CD4-positive, alpha-beta memory T cell (primary cell): ENCODE measurements at regions not wholly inside any gene's neighbourhood (a gene's known extent, or its start where the extent isn't known, plus 50 kb on each side); places are given as distances from the start of the nearest gene placed in this dataset.

Experiments
- CTCF ChIA-PET: fragments of 350-600 bp; sonication (Branson Sonifier 250); formaldehyde crosslinking; loops from one replicate; lab custom pipeline; 2021; ENCODE audit warnings: inconsistent platforms; ENCODE audit not compliant: partially characterized antibody; lab: Charles Lee
- POLR2A ChIA-PET: fragments of 350-600 bp; sonication (Branson Sonifier 250); formaldehyde crosslinking; loops from one replicate; lab custom pipeline; 2021; ENCODE audit not compliant: partially characterized antibody; lab: Charles Lee
- DNase-seq, 5 donors: peaks; one replicate each; pipeline versions ENCODE4 v3.0.0 to v3.0.0-alpha.2; 2020 to 2022; ENCODE audit warnings: mixed read lengths in 1 of 5
- H3K27ac ChIP-seq: one replicate; pipeline ENCODE4 v1.7.0; 2013; ENCODE audit warnings: low read depth, low read length
- H3K27me3 ChIP-seq: 2 replicates; pipeline ENCODE4 v1.7.0; 2013; ENCODE audit warnings: mild to moderate bottlenecking, low read length, moderate library complexity; ENCODE audit not compliant: insufficient read depth
- H3K36me3 ChIP-seq: 2 replicates; pipeline ENCODE4 v1.7.0; 2013; ENCODE audit warnings: mild to moderate bottlenecking, low read length, moderate library complexity; ENCODE audit not compliant: insufficient read depth
- H3K4me1 ChIP-seq: 2 replicates; pipeline ENCODE4 v1.7.0; 2013; ENCODE audit warnings: mild to moderate bottlenecking, low read length, moderate library complexity; ENCODE audit not compliant: insufficient read depth
- H3K4me3 ChIP-seq, 2 donors: one replicate each; pipeline ENCODE4 v1.7.0; 2013; ENCODE audit warnings: low read length in 2 of 2, mild to moderate bottlenecking in 1 of 2
- H3K9me3 ChIP-seq, 2 donors: one replicate each; pipeline ENCODE4 v1.7.0; 2013; ENCODE audit warnings: low read length in 2 of 2, control low read depth in 1 of 2; ENCODE audit not compliant: control insufficient read depth in 1 of 2
- H3K27ac Mint-ChIP-seq, 7 donors: one replicate each; pipeline ENCODE4 v1.8.0; 2020 to 2021; ENCODE audit warnings: mixed read lengths in 7 of 7, mild to moderate bottlenecking in 6 of 7, inconsistent platforms in 3 of 7, moderate library complexity in 3 of 7
- H3K27me3 Mint-ChIP-seq, 2 donors: one replicate each; pipeline ENCODE4 v1.8.0; 2020 to 2021; ENCODE audit warnings: mixed read lengths in 2 of 2
- H3K36me3 Mint-ChIP-seq, 2 donors: one replicate each; pipeline ENCODE4 v1.8.0; 2020 to 2021; ENCODE audit warnings: mixed read lengths in 2 of 2, inconsistent platforms in 1 of 2, mild to moderate bottlenecking in 1 of 2
- H3K4me1 Mint-ChIP-seq, 4 donors: one replicate each; pipeline ENCODE4 v1.8.0; 2020 to 2021; ENCODE audit warnings: mixed read lengths in 4 of 4, mild to moderate bottlenecking in 1 of 4
- H3K4me3 Mint-ChIP-seq, 8 donors: one replicate each; pipeline ENCODE4 v1.8.0; 2020 to 2021; ENCODE audit warnings: mixed read lengths in 8 of 8, mild to moderate bottlenecking in 7 of 8, moderate library complexity in 6 of 8, inconsistent platforms in 3 of 8
- H3K9me3 Mint-ChIP-seq, 8 donors: one replicate each; pipeline ENCODE4 v1.8.0; 2020 to 2021; ENCODE audit warnings: mixed read lengths in 8 of 8, mild to moderate bottlenecking in 5 of 8, inconsistent platforms in 3 of 8, moderate library complexity in 1 of 8
- intact Hi-C: fragments of 100-400 bp; cut with micrococcal nuclease; formaldehyde crosslinking; loops from one replicate; pipeline ENCODE4 v1.15.1; 2023

DNA sequence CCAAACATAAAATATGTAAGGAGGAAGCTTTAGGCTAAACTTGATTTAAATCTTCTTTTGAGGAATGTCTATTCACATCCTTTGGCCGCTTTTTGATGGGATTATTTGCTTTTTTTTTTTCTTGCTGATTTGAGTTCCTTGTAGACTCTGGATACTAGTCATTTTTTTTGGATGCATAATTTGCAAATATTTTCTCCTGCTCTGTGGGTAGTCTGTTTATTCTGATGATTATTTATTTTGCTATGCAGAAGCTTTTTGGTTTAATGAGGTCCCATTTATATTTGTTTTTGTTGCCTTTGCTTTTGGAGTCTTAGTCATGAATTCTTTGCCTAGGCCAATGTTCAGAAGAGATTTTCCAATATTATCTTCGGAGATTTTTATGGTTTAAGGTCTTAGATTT lies 144.9 kb downstream of the MAGEC2 start:
- Mint-ChIP-seq H3K27me3 (no peaks in the 10 kb centered on the region), H3K36me3 (no peaks in the 10 kb centered on the region), H3K9me3 (peaks cover 0 to 5% (median under 1%) of the 10 kb centered on the region in 8 donors), H3K27ac (no peak overlapping the region), H3K4me1 (no peaks in the 10 kb centered on the region), H3K4me3 (no peak overlapping the region)
- ChIA-PET POLR2A (no interaction called here), CTCF (no interaction called here)
- Histone ChIP-seq H3K36me3 (no peaks in the 10 kb centered on the region), H3K27me3 (no peaks in the 10 kb centered on the region), H3K4me3 (no peak overlapping the region), H3K9me3 (no peaks in the 10 kb centered on the region), H3K4me1 (no peaks in the 10 kb centered on the region), H3K27ac (no peak overlapping the region)
- intact Hi-C loops, result no loop called here
- DNase-seq, result no peak

DNA sequence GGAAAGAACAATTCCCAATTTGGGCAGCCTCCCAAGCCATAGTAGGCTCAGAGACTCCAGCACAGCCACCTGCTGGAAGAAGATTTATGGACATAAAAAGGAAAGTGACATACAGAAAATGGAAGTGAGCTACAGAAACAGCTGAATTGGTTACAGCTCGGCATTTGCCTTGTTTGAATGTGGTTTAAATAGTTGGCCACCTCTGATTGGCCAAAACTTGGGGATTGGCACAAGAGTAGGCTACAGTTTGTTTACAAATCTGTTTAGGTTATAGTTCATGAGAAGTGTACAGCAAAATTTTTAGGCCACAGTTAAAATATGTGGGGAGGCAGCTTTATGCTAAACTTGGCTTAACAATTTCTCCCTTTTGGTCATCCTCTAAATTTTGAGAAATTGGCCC lies 150.4 kb downstream of the MAGEC1 start:
- Mint-ChIP-seq H3K4me3 (no peak overlapping the region), H3K9me3 (no peaks in the 10 kb centered on the region), H3K36me3 (no peaks in the 10 kb centered on the region), H3K27me3 (no peaks in the 10 kb centered on the region), H3K4me1 (no peaks in the 10 kb centered on the region), H3K27ac (no peak overlapping the region)
- Histone ChIP-seq H3K36me3 (no peaks in the 10 kb centered on the region), H3K9me3 (no peaks in the 10 kb centered on the region), H3K27ac (no peak overlapping the region), H3K4me1 (no peaks in the 10 kb centered on the region), H3K4me3 (no peak overlapping the region), H3K27me3 (no peaks in the 10 kb centered on the region)
- no peak for DNase-seq
- intact Hi-C loops, result no loop called here
- CTCF ChIA-PET, result no interaction called here
- POLR2A ChIA-PET, result no interaction called here

DNA sequence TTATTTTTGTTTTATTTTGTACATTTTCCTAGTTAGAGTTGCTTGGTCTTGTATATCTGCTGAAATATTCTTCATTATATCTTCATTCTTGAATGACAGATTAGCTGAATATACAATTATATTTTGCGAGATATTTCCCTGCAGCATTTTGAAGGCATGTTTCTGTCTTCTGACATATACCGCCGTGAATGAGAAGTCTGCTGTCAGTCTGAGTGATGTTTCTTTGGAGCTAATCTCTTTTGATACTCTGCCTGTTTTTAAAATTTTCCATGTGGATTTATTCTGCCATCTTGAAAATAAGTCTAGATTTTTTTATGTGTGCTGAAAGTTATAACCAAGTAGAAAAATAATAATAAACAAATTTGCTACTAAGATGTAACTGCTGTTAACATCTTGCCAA lies 148.5 kb downstream of the MAGEC1 start:
- H3K36me3 ChIP-seq, result no peaks in the 10 kb centered on the region
- ChIA-PET POLR2A (no interaction called here), CTCF (no interaction called here)
- H3K36me3 Mint-ChIP-seq, result no peaks in the 10 kb centered on the region
- no peaks in the 10 kb centered on the region for H3K27me3 Mint-ChIP-seq
- no peak for DNase-seq
- no peak overlapping the region for H3K4me3 Mint-ChIP-seq
- no peaks in the 10 kb centered on the region for H3K4me1 ChIP-seq
- no peak overlapping the region for H3K4me3 ChIP-seq
- no peaks in the 10 kb centered on the region for H3K9me3 ChIP-seq
- no peaks in the 10 kb centered on the region for H3K4me1 Mint-ChIP-seq
- H3K27me3 ChIP-seq, result no peaks in the 10 kb centered on the region
- intact Hi-C loops, result no loop called here
- H3K27ac Mint-ChIP-seq, result no peak overlapping the region
- peaks cover 0 to 2% (median 0%) of the 10 kb centered on the region in 8 donors for H3K9me3 Mint-ChIP-seq
- no peak overlapping the region for H3K27ac ChIP-seq

DNA sequence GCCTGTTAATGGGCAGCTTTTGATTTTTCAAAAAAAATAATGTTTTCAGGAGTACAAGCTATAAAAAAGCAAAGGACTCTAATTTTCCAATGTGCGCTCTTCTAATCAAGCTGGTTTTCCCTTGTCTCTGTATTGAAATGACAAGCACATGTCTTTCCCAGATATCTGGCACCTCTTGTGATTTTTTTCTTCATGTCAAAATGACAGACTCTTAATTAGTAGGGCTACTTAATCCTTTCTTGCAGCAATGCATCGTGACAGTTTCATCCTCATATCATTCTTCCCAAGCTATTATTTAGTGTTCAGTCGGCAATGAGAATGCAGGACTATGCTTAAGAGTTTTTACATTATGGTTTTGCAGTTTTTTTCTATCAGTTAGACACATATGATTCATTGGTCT lies 139.5 kb downstream of the MAGEC1 start:
- Histone ChIP-seq H3K9me3 (no peaks in the 10 kb centered on the region), H3K27me3 (no peaks in the 10 kb centered on the region), H3K36me3 (no peaks in the 10 kb centered on the region), H3K4me1 (no peaks in the 10 kb centered on the region), H3K27ac (no peak overlapping the region), H3K4me3 (no peak overlapping the region)
- H3K4me1 Mint-ChIP-seq, result no peaks in the 10 kb centered on the region
- H3K9me3 Mint-ChIP-seq, result peaks cover 0 to 3% (median 0%) of the 10 kb centered on the region in 8 donors
- no peaks in the 10 kb centered on the region for H3K36me3 Mint-ChIP-seq
- H3K27ac Mint-ChIP-seq, result no peak overlapping the region
- CTCF ChIA-PET, result no interaction called here
- no peak overlapping the region for H3K4me3 Mint-ChIP-seq
- intact Hi-C loops, result no loop called here
- H3K27me3 Mint-ChIP-seq, result no peaks in the 10 kb centered on the region
- POLR2A ChIA-PET, result no interaction called here
- no peak for DNase-seq

DNA sequence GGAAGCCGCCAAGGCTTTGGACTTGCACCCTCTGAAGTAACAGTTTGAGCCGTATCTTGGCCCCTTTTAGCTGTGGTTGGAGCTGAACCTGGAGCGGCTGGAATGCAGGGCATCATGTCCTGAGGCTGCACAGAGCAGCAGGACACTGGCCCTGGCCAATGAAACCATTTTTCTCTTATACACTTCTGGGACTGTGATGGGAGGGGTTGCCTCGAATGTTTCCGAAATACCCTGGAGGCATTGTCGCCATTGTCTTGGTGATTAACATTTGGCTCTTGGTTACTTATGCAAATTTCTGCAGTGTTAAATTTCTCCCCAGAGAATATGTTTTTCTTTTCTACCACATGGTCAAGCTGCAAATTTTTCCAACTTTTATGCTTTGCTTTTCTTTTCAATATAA lies 137.2 kb downstream of the MAGEC1 start:
- Mint-ChIP-seq H3K4me3 (no peak overlapping the region), H3K4me1 (no peaks in the 10 kb centered on the region), H3K9me3 (peaks cover 0 to 3% (median 0%) of the 10 kb centered on the region in 8 donors), H3K36me3 (no peaks in the 10 kb centered on the region), H3K27ac (no peak overlapping the region), H3K27me3 (no peaks in the 10 kb centered on the region)
- no peak for DNase-seq
- H3K36me3 ChIP-seq, result no peaks in the 10 kb centered on the region
- no peaks in the 10 kb centered on the region for H3K9me3 ChIP-seq
- no peaks in the 10 kb centered on the region for H3K27me3 ChIP-seq
- ChIA-PET CTCF (no interaction called here), POLR2A (no interaction called here)
- no peak overlapping the region for H3K27ac ChIP-seq
- intact Hi-C loops, result no loop called here
- H3K4me3 ChIP-seq, result no peak overlapping the region
- no peaks in the 10 kb centered on the region for H3K4me1 ChIP-seq

DNA sequence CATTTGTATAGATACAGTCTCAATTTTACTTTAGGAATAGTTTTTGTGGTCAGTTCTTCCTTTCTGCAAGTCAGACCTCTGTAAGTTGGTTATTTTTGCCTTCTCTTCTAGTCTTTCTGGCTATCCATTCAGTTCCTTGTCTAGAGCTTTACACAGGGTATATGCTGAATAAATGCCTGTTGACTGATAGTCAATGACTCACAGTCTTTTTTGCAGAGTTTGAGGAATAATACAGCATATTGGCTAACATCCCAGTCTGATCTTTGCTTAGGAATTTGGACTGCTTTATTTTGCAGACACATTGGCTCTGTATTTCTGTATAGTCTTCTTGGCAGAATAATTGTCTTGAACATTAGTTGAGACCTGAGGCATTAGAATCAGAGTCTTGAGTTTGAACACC lies 132.4 kb downstream of the MAGEC1 start:
- ChIA-PET CTCF (no interaction called here), POLR2A (no interaction called here)
- intact Hi-C loops, result no loop called here
- no peak overlapping the region for H3K27ac ChIP-seq
- H3K4me3 ChIP-seq, result no peak overlapping the region
- Mint-ChIP-seq H3K27ac (no peak overlapping the region), H3K27me3 (no peaks in the 10 kb centered on the region), H3K4me1 (no peaks in the 10 kb centered on the region), H3K36me3 (no peaks in the 10 kb centered on the region), H3K9me3 (peaks cover 0 to 2% (median 0%) of the 10 kb centered on the region in 8 donors), H3K4me3 (no peak overlapping the region)
- H3K36me3 ChIP-seq, result no peaks in the 10 kb centered on the region
- H3K27me3 ChIP-seq, result no peaks in the 10 kb centered on the region
- H3K9me3 ChIP-seq, result no peaks in the 10 kb centered on the region
- no peaks in the 10 kb centered on the region for H3K4me1 ChIP-seq
- DNase-seq, result no peak

DNA sequence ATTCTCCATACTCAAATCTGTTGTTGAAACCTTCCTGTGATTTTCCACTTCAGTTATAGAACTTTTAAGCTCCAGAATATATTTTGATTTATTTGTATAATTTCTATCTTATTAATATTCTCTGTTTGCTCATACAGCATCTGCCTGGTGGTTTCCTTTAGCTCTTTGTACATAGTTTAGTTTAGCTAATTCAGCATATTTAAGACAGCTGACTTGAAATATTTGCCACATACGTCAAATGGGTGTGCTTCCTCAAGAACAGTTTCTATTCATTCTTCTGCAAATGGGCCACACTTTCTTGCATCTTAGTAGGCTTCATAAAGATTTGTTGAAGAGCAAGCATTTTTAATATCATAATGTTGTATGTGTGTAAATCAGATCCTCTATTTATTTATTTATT lies 101.8 kb downstream of the MAGEC1 start:
- Mint-ChIP-seq H3K27me3 (no peaks in the 10 kb centered on the region), H3K36me3 (no peaks in the 10 kb centered on the region)
- intact Hi-C loops, result no loop called here

DNA sequence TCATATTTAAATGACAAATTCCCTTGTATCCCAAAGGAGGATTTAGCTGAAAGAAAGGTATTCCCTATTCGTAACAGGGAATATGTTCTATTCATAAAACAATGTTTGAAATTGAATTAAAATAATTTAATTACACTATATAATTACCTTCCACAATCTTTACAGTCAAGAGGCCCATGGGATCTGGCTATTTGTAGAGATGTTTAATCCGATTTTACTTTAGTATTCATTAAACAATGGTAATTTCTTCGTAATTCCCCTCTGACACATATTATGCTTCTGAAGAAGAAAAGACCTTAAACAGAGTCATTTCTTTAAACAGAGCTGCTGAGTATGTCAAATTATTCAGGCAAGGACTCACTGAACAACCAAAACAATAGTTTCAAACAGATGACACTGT lies 98.8 kb downstream of the MAGEC1 start:
- intact Hi-C loops, result no loop called here
- no peaks in the 10 kb centered on the region for H3K4me1 Mint-ChIP-seq

More for the DNA sequence above, 101.8 kb downstream of the MAGEC1 start:
- H3K4me3 Mint-ChIP-seq, result no peak overlapping the region
- peaks cover 0 to 8% (median under 1%) of the 10 kb centered on the region in 8 donors for H3K9me3 Mint-ChIP-seq
- H3K27ac Mint-ChIP-seq, result no peak overlapping the region
- Histone ChIP-seq H3K36me3 (no peaks in the 10 kb centered on the region), H3K4me1 (no peaks in the 10 kb centered on the region), H3K4me3 (no peak overlapping the region), H3K27ac (no peak overlapping the region), H3K9me3 (no peaks in the 10 kb centered on the region), H3K27me3 (no peaks in the 10 kb centered on the region)
- H3K4me1 Mint-ChIP-seq, result no peaks in the 10 kb centered on the region
- ChIA-PET POLR2A (no interaction called here), CTCF (no interaction called here)
- no peak for DNase-seq

More for the DNA sequence above, 98.8 kb downstream of the MAGEC1 start:
- Histone ChIP-seq H3K4me1 (no peaks in the 10 kb centered on the region), H3K9me3 (no peaks in the 10 kb centered on the region), H3K4me3 (no peak overlapping the region), H3K36me3 (no peaks in the 10 kb centered on the region), H3K27ac (no peak overlapping the region), H3K27me3 (no peaks in the 10 kb centered on the region)
- DNase-seq, result no peak
- no peaks in the 10 kb centered on the region for H3K27me3 Mint-ChIP-seq
- no peak overlapping the region for H3K27ac Mint-ChIP-seq
- peaks cover 0 to 6% (median 0%) of the 10 kb centered on the region in 8 donors for H3K9me3 Mint-ChIP-seq
- POLR2A ChIA-PET, result no interaction called here
- no peaks in the 10 kb centered on the region for H3K36me3 Mint-ChIP-seq
- CTCF ChIA-PET, result no interaction called here
- no peak overlapping the region for H3K4me3 Mint-ChIP-seq
